GM12892 (cell line): ENCODE measurements at regions not wholly inside any gene's neighbourhood (a gene's known extent, or its start where the extent isn't known, plus 50 kb on each side); places are given as distances from the start of the nearest gene placed in this dataset.
"Not testable (repeated sequence)": the region's sequence is repeated elsewhere in the genome, so short reads cannot be mapped to it uniquely, and the experiment has no call there.

ENCODE experiments used
- DNase-seq: peaks from one replicate; pipeline ENCODE4 v3.0.0; 2011; ENCODE audit not compliant: insufficient read length
- FAIRE-seq: peaks from 2 replicates; lab custom pipeline; 2011; peaks lifted over from hg19 to GRCh38; lab: Jason Lieb, UNC
- POLR2A ChIP-seq: IDR thresholded peaks from 2 replicates; pipeline ENCODE4 v1.6.1; 2011; ENCODE audit warnings: low read depth, low read length, control low read depth
- POLR2AphosphoS5 ChIP-seq: IDR thresholded peaks from 2 replicates; pipeline ENCODE4 v1.6.1; 2011; ENCODE audit warnings: low read depth, low read length, control low read depth
- TAF1 ChIP-seq: IDR thresholded peaks from 2 replicates; pipeline ENCODE4 v1.6.1; 2011; ENCODE audit warnings: low read depth, mild to moderate bottlenecking, control low read depth, low read length, borderline replicate concordance

DNA sequence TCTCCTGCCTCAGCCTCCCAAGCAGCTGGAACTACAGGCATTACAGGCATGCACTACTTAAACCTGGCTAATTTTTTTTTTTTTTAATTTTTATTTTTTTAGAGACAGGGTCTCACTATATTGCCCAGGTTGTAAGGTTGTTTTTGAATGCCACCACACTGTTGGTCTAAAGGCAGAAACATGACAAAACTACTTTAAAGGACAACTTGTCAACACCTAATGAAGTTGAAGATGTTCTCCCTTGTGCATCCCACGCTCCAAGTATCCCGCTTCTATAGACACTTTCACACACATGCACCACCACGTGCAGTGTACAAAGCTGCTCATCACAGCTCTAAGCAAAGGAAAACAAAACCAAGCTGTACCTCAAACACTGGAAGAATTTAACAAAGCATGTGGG, 226.4 kb downstream of the FGFR2 start:
- no peak for TF ChIP-seq POLR2A
- TF ChIP-seq TAF1 = no peak
- no peak for TF ChIP-seq POLR2AphosphoS5
- FAIRE-seq (no peak), DNase-seq (no peak)

DNA sequence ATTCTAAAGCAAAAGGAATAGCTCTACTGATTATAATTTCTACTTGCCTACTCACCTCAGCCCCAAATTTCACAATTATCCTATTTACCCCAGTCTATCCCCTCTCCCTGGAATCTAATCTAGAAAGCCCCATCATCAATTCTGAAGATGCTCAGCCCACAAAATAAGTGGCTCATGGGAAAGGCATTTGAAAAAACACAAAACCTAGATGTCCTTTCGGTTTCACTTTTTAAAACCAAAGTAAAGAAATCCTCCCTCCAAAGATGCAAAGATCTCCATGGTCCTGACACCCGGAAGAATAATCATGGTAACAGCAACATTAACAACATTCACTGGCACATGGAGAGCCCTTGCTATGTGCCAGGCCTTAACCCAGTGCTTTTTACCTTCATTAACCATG, 224.8 kb downstream of the FGFR2 start:
- DNase-seq (no peak), FAIRE-seq (no peak)
- TF ChIP-seq TAF1 (no peak), POLR2A (no peak), POLR2AphosphoS5 (no peak)

DNA sequence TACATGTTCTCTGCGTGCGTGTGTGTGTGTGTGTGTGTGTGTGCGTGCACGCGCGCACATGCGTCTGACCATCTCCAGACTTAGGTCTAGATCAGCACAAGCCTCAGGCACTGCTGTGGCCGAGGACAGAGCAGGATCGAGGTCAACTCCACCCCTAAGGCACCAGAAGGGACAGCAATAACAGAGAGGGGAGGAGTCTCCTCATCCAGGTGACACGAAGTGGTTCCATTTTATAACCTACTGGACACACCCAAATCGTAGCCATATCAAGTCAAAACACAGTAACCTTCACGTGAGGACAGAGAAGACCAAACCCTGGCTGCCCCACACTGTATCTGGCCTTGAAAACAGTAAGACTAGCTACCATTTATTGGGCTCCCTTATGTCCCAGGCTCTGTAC, 224.1 kb downstream of the FGFR2 start:
- no peak for FAIRE-seq
- DNase-seq = no peak
- TF ChIP-seq TAF1 (no peak), POLR2A (no peak), POLR2AphosphoS5 (no peak)

DNA sequence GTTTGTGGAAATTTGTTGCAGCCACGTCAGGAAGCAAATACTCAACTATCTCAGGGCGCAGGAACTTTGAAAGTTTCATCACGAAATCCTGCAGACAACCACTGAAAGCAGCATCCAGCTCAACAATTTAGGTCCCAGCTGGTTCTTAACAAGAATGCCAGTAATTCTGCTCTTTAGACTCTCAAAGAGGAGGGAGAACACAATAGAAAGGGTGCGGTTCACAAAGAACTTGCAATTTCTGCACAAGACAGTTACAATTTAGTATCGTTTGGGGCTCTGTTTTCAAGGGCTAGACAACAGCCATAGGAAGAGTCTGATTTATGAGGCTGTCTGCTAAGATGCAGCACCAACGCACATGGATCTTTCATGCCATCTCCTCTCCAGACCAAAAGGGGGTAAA, 223.1 kb downstream of the FGFR2 start:
- FAIRE-seq (no peak), DNase-seq (no peak)
- TF ChIP-seq POLR2A (no peak), POLR2AphosphoS5 (no peak), TAF1 (no peak)

DNA sequence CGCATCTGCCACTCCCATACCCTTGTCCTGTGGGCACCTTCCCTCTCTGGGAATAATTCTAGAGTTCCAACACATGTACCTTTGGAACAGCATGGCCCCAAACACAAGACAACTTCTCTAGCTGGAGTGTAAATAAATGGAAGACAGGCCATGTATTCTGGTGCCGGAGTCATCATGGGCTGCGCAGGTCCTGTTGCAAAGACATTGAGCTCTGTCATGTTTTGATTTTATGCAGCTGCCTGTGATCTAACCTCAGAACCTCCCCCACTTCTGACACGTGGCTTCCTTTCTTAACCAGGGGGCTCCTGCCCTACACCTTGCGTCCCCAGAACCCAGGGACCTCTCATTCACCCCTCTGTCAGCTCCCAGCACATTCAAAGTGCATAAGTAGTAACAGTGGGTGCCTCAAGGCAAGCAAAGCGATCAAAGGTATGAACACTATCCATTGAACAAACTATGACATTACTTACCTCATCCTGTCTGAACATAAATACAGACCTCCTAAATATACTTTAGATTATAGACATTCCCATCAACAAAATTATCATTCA, 219.9 kb downstream of the FGFR2 start:
- no peak for FAIRE-seq
- no peak for TF ChIP-seq POLR2AphosphoS5
- TF ChIP-seq TAF1 = no peak
- no peak for TF ChIP-seq POLR2A
- DNase-seq = no peak

DNA sequence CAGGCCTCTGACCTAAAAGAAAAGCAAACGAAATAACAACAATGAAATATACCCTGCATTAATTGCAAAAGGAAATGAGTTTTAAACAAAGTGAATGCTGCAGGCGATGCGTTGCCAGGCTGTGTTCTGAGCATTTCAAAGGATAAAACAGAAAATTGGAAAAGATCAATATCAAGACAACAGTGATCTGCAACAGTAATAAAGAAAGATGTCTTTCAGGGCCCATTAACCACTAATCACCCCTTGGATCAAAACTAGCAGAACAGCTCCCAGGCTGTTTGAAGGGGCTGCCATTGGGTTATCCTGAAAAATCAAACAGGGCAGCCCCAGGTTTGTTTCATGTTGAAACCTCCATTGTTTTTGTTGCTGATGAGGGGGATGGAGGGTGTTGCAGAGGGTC, 219.2 kb downstream of the FGFR2 start:
- no peak for TF ChIP-seq TAF1
- TF ChIP-seq POLR2AphosphoS5 = no peak
- TF ChIP-seq POLR2A = no peak
- DNase-seq (no peak), FAIRE-seq (no peak)

DNA sequence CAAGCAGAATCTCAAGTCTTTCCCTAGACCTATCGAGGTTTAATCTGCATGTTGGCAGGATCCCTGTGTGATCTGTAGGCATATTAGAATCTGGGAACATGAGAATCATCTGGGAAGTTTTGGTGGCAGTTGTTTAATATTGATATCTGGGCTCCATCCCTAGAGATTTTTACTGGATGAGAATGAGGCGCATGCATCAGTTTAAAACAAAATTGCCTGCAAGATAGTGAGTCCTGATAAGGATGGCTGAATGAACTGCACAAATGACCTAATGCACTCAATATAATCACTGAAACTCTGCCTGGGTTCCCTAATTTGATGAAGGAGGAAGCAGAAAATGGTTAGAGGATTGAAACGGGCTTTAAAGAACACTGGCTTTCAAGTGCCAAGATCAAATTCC, 218.0 kb downstream of the FGFR2 start:
- FAIRE-seq (no peak), DNase-seq (no peak)

DNA sequence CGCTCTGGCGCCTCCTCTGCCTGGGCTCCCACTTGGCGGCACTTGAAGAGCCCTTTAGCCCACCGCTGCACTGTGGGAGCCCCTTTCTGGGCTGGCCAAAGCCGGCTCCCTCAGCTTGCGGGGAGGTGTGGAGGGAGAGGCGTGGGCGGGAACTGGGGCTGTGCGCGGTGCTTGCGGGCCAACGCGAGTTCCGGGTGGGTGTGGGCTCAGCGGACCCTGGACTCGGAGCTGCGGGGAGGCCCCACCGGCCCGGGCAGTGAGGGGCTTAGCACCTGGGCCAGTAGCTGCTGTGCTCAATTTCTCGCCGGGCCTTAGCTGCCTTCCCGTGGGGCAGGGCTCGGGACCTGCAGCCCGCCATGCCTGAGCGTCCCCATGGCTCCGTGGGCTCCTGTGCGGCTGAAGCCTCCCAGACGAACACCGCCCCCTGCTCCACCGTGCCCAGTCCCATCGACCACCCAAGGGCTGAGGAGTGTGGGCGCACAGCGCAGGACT, 216.2 kb downstream of the FGFR2 start:
- not testable (repeated sequence) for FAIRE-seq, DNase-seq

More for the DNA sequence above, 218.0 kb downstream of the FGFR2 start:
- TF ChIP-seq POLR2AphosphoS5 = no peak

DNA sequence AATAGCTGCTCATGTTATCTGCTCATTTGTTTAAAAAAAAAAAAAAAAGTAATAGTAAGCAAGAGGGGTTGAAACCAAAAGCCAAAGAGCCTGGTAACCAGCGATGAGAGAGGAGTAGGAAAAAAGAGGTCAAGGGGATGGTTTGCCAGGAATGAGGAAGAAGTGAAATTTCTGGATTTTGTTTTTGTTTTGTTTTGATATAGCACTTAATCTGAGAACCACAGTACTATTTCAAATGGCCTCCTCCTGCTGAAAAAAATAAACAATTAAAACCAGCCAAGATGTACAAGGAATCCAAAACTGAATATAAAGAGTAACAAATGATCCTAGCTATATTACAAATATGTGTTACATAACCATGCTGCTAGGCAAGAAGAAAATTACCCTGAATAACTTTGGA, 213.1 kb downstream of the FGFR2 start:
- no peak for TF ChIP-seq POLR2A
- no peak for TF ChIP-seq POLR2AphosphoS5
- no peak for TF ChIP-seq TAF1
- no peak for DNase-seq
- no peak for FAIRE-seq

DNA sequence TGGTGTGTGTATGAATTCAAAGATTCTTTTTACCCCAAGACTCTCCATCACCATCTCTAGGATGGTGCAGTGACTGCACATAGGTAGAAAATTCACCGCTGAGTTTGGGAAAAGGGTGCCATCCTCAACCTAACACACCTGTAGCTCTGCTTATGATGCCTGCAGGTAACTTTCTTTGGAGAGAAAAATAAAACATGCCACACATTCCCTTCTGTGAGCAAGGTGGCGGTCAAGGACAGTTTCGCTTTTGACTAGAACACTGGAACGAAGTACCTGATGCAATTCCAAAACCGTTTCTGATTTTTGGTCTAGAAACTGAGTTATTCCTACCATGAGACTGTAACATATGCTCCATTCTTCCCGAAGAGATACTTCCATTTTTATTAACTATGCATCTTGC, 205.6 kb downstream of the FGFR2 start:
- DNase-seq = no peak
- FAIRE-seq = no peak
- TF ChIP-seq POLR2A (no peak), POLR2AphosphoS5 (no peak), TAF1 (no peak)

DNA sequence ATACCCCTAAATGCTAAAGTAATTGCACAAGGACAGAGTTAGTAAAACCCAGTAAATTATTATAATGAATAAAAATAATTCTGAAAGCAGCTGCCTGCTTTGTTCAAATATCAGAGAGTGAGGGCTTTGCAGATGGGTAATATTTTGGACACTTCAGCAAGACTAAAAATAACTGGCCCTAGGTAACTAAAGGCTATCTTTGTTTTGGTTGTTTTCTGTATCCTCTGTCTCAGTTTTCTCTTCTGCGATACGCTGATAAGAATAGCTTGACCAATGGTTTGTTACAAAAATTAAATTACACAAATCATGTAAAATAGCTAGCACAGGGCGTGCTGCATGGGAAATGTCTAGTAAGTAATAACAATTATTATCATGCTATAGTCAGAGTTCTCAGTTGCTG, 204.7 kb downstream of the FGFR2 start:
- no peak for FAIRE-seq
- DNase-seq = no peak
- TF ChIP-seq POLR2A = no peak

DNA sequence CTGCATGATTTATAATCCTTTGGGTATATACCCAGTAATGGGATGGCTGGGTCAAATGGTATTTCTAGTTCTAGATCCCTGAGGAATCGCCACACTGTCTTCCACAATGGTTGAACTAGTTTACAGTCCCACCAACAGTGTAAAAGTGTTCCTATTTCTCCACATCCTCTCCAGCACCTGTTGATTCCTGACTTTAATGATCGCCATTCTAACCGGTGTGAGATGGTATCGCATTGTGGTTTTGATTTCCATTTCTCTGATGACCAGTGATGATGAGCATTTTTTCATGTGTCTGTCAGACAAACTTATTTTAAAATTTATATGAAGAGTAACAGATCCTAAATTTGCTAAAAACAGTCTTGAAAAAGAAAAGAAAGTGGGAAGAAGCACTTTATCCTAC, 197.7 kb downstream of the FGFR2 start:
- FAIRE-seq, DNase-seq: not testable (repeated sequence)

DNA sequence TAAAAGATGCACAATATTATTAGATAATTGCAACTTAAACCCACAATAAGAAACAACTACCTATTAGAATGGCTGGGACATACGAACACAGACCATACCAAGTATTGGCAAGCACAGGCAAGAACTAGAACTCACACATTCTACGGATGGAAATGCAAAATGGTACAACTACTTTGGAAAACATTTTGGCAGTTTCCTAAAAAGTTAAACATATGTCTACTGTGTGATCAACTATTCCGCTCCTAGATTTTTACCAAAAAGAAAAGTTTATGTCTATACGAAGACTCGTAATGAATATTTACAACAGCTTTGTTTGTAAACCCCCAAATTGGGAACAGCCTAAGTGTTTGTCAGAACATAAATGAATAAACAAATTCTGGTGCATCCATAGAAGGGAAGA, 194.7 kb downstream of the FGFR2 start:
- TF ChIP-seq TAF1 (no peak), POLR2A (no peak)
- no peak for FAIRE-seq
- no peak for DNase-seq

DNA sequence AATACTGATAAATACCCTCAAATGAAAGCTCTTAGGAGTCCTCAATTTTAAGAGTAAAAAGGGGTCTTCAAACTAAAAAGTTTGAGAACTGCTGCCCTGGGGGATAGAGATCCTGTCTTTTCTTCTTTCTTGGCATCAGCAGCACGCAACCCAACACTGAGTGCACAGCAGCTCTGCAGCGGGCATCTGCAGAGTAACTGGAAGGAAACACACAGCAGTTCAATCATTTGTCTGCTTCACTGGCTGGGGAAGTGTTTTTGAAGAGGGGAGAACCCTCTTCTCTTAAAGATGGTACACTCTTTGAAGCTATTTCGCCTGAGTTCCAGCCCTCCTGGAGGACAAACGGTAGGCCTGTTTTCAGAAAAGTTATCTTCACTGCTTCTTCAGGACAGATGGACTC, 193.6 kb downstream of the FGFR2 start:
- DNase-seq (no peak), FAIRE-seq (no peak)

More for the DNA sequence above, 193.6 kb downstream of the FGFR2 start:
- TF ChIP-seq TAF1 (no peak), POLR2AphosphoS5 (no peak), POLR2A (no peak)
